Vagina (tissue), 2 donors: ENCODE measurements at regions not wholly inside any gene's neighbourhood (a gene's known extent, or its start where the extent isn't known, plus 50 kb on each side); places are given as distances from the start of the nearest gene placed in this dataset.

ENCODE experiments used
- DNase-seq, 2 donors: peaks; one replicate each; pipeline ENCODE4 v3.0.0-alpha.2; 2017; ENCODE audit errors: extremely low spot score in 2 of 2
- H3K27ac ChIP-seq: fragments of 200-600 bp; sonication (generic); one replicate; pipeline ENCODE4 v1.5.1; 2019
- H3K27me3 ChIP-seq: fragments of 200-600 bp; sonication (generic); one replicate; pipeline ENCODE4 v1.5.1; 2019
- H3K36me3 ChIP-seq, 2 donors: fragments of 200-600 bp; sonication (generic); one replicate each; pipeline ENCODE4 v1.5.1; 2017 to 2019
- H3K4me1 ChIP-seq: fragments of 200-600 bp; sonication (generic); one replicate; pipeline ENCODE4 v1.5.1; 2019
- H3K4me3 ChIP-seq, 2 donors: fragments of 200-600 bp; sonication (generic); 1 replicate in 1 of 2; 2 replicates in 1 of 2; pipeline ENCODE4 v1.5.1; 2016 to 2019
- H3K9me3 ChIP-seq: fragments of 200-600 bp; sonication (generic); one replicate; pipeline ENCODE4 v1.5.1; 2019
- POLR2A ChIP-seq, 2 donors: fragments of 450-650 bp; IDR thresholded peaks; one replicate each; pipeline ENCODE4 v1.6.1; 2017; ENCODE audit warnings: antibody characterized with exemption in 2 of 2, mild to moderate bottlenecking in 2 of 2, moderate library complexity in 2 of 2
- POLR2AphosphoS5 ChIP-seq, 2 donors: sonication (generic); formaldehyde crosslinking; IDR thresholded peaks; one replicate each; pipeline ENCODE4 v1.9.0; 2017; ENCODE audit warnings: antibody characterized with exemption in 2 of 2, mild to moderate bottlenecking in 2 of 2, low read depth in 1 of 2; ENCODE audit not compliant: insufficient read depth in 1 of 2
- intact Hi-C: fragments of 100-400 bp; cut with DNase I; formaldehyde crosslinking; loops from one replicate; pipeline ENCODE4 v1.15.1; 2023
- TF ChIP-seq, protein P1 (sequence below), 3 experiments: fragments of 450-650 bp in 2 of 3; fragments of 200-600 bp in 1 of 3; sonication (generic) in 1 of 3; IDR thresholded peaks; one replicate each; pipeline ENCODE4 v1.5.1; 2017 to 2019; ENCODE audit warnings: antibody characterized with exemption in 3 of 3, mild to moderate bottlenecking in 2 of 3, moderate library complexity in 2 of 3

DNA sequence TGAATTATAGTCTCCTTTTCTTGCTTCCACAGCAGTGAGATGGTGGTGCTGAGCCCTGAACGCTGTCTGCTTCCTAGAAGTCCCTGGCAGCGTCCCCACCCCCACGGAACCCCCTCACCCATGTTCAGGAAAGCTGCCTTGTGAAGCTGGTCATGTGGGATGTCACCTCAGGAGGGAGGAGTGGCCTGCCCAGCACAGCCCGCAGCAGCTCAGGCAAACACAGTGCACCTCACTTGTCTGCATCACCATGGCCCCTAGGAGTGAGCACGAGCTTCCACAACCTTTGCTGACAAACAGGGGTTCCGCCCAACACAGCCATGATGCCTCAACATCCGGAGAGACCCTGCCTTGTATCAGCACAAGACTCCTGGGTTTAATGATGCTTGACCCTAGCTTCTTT lies 508.9 kb downstream of the RPS24 start:
- Histone ChIP-seq H3K4me1 (peaks cover 31% of the 10 kb centered on the region), H3K4me3 (no peak overlapping the region), H3K9me3 (no peaks in the 10 kb centered on the region), H3K36me3 (no peaks in the 10 kb centered on the region), H3K27me3 (no peaks in the 10 kb centered on the region), H3K27ac (peak overlapping the region; percentile 68)
- TF ChIP-seq POLR2AphosphoS5 (IDR thresholded peaks at IDR 0.05; ENCODE audit: insufficient read depth in 1 of 2, low read depth in 1 of 2), result no peak
- TF ChIP-seq, protein P1, sequence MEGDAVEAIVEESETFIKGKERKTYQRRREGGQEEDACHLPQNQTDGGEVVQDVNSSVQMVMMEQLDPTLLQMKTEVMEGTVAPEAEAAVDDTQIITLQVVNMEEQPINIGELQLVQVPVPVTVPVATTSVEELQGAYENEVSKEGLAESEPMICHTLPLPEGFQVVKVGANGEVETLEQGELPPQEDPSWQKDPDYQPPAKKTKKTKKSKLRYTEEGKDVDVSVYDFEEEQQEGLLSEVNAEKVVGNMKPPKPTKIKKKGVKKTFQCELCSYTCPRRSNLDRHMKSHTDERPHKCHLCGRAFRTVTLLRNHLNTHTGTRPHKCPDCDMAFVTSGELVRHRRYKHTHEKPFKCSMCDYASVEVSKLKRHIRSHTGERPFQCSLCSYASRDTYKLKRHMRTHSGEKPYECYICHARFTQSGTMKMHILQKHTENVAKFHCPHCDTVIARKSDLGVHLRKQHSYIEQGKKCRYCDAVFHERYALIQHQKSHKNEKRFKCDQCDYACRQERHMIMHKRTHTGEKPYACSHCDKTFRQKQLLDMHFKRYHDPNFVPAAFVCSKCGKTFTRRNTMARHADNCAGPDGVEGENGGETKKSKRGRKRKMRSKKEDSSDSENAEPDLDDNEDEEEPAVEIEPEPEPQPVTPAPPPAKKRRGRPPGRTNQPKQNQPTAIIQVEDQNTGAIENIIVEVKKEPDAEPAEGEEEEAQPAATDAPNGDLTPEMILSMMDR (IDR thresholded peaks at IDR 0.05), result no peak
- no peak for TF ChIP-seq POLR2A (IDR thresholded peaks at IDR 0.05)
- intact Hi-C loops, result no loop called here
- no peak for DNase-seq

DNA sequence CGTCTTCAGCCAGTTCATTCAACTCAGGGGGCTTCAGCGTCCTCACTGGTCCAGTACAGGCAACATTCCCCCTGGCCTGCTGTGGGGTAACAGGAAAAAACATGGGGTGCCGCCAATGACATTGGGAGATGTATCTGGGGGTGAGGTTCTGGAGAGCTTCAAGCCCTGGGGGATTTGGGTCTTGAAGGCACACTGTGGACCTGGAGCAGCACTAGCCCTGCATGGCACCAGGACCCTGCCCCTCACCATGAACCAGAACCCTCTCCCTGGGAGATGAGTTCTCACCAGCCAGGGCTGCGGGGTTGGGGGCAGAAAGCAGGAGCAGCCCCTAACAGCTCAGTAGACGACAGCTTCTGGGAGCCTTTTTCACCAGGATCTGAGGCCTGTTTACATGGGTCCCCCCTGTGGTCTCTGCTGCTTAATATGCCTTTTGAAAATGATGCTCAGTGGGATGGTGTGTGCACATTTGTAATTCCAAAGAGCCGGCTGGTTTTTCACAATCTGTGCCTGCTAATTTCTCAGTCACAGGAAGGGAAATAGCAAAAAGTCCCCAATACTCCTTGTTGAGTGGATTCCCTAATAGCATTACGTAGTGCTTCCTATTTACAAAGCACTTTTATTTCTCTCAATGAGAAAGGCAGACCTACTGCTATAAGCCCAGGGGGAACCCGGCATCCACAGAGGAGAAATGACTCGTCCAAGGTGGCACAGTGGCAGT lies 509.5 kb downstream of the RPS24 start:
- no peaks in the 10 kb centered on the region for H3K27me3 ChIP-seq
- DNase-seq, result no peak
- no peaks in the 10 kb centered on the region for H3K36me3 ChIP-seq
- TF ChIP-seq POLR2A (IDR thresholded peaks at IDR 0.05) (no peak), POLR2AphosphoS5 (IDR thresholded peaks at IDR 0.05; ENCODE audit: insufficient read depth in 1 of 2, low read depth in 1 of 2) (no peak)
- TF ChIP-seq, protein P1 (IDR thresholded peaks at IDR 0.05), result no peak
- no peak overlapping the region for H3K4me3 ChIP-seq
- intact Hi-C loops, result no loop called here
- H3K27ac ChIP-seq, result peak overlapping the region; percentile 68
- no peaks in the 10 kb centered on the region for H3K9me3 ChIP-seq
- H3K4me1 ChIP-seq, result peaks cover 31% of the 10 kb centered on the region

DNA sequence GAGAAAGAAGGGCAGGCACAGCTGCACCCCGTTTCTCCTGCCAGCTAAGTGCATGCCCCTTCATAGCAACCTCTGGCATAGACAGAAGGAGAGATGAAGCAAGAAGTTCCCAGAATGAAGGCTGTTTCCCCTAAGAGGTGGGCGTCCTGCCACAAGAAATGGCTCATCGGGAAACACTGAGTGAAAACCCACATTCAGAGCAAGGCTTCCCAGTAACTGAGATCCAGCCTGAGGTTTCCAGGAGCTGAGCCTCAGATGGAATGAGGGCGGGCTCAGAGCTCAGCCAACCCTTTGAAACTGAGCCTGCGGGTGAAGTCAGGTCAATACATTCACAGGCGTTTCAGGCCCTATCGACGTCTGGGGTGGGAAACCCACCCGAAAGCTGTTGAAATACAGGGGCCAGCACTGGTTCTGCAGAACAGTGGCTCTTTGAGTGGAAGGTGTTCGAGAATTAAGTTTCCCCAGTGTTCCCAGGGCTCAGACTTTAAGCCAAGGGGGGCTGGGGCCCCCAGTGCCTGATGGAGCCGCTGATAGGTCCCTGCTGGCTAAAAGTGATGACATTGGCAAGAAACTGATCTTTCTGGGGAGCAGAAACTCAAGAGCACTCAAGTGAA lies 510.2 kb downstream of the RPS24 start:
- H3K36me3 ChIP-seq, result no peaks in the 10 kb centered on the region
- no peaks in the 10 kb centered on the region for H3K9me3 ChIP-seq
- intact Hi-C loops, result no loop called here
- H3K27me3 ChIP-seq, result no peaks in the 10 kb centered on the region
- TF ChIP-seq, protein P1 (IDR thresholded peaks at IDR 0.05), result no peak
- TF ChIP-seq POLR2AphosphoS5 (IDR thresholded peaks at IDR 0.05; ENCODE audit: insufficient read depth in 1 of 2, low read depth in 1 of 2), result peak in 1 of 2 donors; percentile 67
- TF ChIP-seq POLR2A (IDR thresholded peaks at IDR 0.05), result no peak
- H3K4me3 ChIP-seq, result no peak overlapping the region
- peaks cover 31% of the 10 kb centered on the region for H3K4me1 ChIP-seq
- H3K27ac ChIP-seq, result peak overlapping the region; percentile 68
- peak in 1 of 2 donors; percentile 95 for DNase-seq

DNA sequence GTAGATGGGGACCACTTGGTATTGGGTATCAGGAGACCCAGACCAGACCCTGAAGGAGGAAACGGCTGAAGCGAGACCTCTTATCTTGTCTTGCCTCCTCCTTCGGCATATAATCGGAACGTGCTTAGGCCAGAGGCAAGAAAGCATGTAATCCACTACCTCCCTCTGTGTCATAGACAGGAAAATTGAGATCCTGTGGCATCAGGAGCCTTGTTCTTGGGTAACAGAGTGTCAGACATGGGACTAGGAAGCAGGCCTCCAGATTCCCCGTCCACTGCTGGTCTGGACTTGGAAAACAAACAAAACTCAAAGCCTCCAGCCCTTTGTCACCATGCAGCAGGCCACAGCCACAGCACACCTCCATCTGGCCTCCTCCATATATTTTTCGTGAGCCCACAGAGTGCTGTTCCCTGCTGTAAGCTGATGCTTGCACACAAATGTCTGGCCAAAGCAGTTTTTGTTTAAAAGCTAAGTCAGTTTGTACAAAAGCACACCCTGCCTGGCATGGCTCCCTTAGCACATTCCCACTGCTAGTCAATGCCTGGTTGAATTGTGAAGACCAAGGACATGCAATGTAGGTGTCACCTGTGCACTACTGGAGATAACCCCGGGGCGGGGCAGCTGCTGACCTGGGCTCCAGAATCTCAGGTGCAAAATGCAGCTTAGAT lies 510.9 kb downstream of the RPS24 start:
- Histone ChIP-seq H3K27ac (peak overlapping the region; percentile 68), H3K36me3 (no peaks in the 10 kb centered on the region), H3K9me3 (no peaks in the 10 kb centered on the region), H3K4me3 (no peak overlapping the region), H3K27me3 (no peaks in the 10 kb centered on the region), H3K4me1 (peaks cover 36% of the 10 kb centered on the region)
- intact Hi-C loops, result no loop called here
- no peak for DNase-seq
- no peak for TF ChIP-seq POLR2A (IDR thresholded peaks at IDR 0.05)
- TF ChIP-seq, protein P1 (IDR thresholded peaks at IDR 0.05), result no peak
- TF ChIP-seq POLR2AphosphoS5 (IDR thresholded peaks at IDR 0.05; ENCODE audit: insufficient read depth in 1 of 2, low read depth in 1 of 2), result no peak
